Bronchial epithelial cell (primary cell): ENCODE measurements at regions not wholly inside any gene's neighbourhood (a gene's known extent, or its start where the extent isn't known, plus 50 kb on each side); places are given as distances from the start of the nearest gene placed in this dataset.

Experiments
- DNase-seq: peaks from one replicate; pipeline ENCODE4 v3.0.0-alpha.2; 2010; ENCODE audit warnings: low read depth
- FAIRE-seq: peaks from 2 replicates; lab custom pipeline; 2011; peaks lifted over from hg19 to GRCh38; lab: Jason Lieb, UNC
- H3K27me3 ChIP-seq: 2 replicates; pipeline ENCODE4 v1.5.1; 2011; ENCODE audit warnings: low read length; ENCODE audit not compliant: control insufficient read depth, insufficient read depth
- H3K36me3 ChIP-seq: 2 replicates; pipeline ENCODE4 v1.5.1; 2011; ENCODE audit warnings: low read length; ENCODE audit not compliant: control insufficient read depth, insufficient read depth
- H3K4me3 ChIP-seq: 2 replicates; pipeline ENCODE4 v1.5.1; 2011; ENCODE audit warnings: mild to moderate bottlenecking, low read depth, low read length, control low read depth
- TF ChIP-seq, protein P1 (sequence below): IDR thresholded peaks from 2 replicates; pipeline ENCODE4 v1.5.1; 2011; ENCODE audit warnings: mild to moderate bottlenecking, moderate library complexity, low read length, control low read depth, inconsistent platforms; ENCODE audit not compliant: insufficient read depth, severe bottlenecking

DNA sequence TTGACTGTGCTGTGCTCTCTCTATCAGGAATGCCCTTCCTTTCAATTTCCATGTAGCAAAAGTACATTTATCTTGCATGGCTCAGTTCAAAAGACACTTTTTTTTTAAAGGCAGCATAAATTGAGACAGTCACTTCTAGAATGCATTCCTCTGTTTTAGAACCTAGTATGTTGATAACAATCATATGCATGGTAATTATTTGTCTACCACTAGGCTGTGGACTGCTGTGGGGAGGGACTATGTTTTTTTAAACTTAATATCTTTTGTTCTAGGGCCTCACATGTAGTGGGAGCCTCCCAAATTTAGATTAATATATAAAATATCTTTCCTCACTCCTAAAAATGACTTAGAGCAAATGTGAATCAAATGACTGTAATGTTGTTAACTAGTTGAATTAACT is 269.9 kb downstream of the MEIS1 start:
- no peak for FAIRE-seq
- Histone ChIP-seq H3K4me3 (no peak overlapping the region), H3K36me3 (no peaks in the 10 kb centered on the region), H3K27me3 (no peaks in the 10 kb centered on the region)
- TF ChIP-seq, protein P1, sequence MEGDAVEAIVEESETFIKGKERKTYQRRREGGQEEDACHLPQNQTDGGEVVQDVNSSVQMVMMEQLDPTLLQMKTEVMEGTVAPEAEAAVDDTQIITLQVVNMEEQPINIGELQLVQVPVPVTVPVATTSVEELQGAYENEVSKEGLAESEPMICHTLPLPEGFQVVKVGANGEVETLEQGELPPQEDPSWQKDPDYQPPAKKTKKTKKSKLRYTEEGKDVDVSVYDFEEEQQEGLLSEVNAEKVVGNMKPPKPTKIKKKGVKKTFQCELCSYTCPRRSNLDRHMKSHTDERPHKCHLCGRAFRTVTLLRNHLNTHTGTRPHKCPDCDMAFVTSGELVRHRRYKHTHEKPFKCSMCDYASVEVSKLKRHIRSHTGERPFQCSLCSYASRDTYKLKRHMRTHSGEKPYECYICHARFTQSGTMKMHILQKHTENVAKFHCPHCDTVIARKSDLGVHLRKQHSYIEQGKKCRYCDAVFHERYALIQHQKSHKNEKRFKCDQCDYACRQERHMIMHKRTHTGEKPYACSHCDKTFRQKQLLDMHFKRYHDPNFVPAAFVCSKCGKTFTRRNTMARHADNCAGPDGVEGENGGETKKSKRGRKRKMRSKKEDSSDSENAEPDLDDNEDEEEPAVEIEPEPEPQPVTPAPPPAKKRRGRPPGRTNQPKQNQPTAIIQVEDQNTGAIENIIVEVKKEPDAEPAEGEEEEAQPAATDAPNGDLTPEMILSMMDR, result no peak
- no peak for DNase-seq

DNA sequence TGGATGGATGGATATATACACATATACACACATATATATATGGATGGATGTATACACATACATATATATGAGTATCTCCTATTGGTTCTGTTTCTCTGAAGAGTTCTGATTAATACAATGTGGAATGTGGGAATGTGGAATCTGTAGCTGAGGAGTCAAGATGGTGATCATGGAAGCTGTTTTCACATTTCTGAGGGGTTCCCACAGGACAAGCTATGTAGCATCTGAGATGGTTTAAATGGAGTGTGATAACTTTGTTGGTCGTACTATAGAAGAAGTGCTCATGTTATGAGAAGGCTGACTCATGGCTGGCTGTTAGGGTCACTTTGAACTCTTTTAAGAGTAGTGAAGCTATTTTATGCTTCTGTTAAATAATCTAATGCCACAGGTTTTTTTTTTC is 279.7 kb downstream of the MEIS1 start:
- no peaks in the 10 kb centered on the region for H3K36me3 ChIP-seq
- no peak for FAIRE-seq
- TF ChIP-seq, protein P1, result no peak
- H3K4me3 ChIP-seq, result no peak overlapping the region
- no peaks in the 10 kb centered on the region for H3K27me3 ChIP-seq
- no peak for DNase-seq

DNA sequence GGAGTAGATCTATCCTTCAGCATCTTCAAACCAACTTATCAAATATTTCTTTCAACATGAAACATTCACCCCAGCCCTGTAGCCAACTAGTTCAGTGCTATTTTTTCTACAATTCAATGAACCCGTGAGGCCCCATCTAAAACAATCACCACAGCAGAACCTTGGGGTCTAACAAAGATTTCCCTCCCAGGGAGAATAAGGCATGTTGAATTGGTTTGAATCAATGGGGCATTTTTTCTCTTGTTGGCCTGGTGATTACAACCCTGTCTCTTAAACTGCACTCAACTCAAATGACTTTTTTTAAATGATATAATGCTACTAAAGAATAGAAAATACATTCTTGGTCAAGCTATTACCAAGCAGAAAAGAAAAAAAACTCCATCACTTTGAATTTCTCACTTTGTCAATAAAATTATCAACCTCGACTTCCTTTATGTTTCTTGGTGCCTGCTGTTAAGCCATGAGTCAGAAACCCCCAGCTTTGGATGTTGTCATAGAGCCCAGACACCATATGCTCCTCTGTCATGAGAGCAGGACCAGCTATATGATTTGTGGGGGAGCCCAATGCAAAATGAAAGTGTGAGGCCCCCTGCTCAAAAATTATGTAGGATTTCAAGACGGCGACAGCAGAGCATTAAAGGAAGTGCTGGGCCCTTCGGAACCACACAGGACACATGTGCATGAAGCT is 282.4 kb downstream of the MEIS1 start:
- FAIRE-seq, result no peak
- TF ChIP-seq, protein P1, result no peak
- no peaks in the 10 kb centered on the region for H3K36me3 ChIP-seq
- H3K4me3 ChIP-seq, result no peak overlapping the region
- no peak for DNase-seq
- H3K27me3 ChIP-seq, result no peaks in the 10 kb centered on the region

DNA sequence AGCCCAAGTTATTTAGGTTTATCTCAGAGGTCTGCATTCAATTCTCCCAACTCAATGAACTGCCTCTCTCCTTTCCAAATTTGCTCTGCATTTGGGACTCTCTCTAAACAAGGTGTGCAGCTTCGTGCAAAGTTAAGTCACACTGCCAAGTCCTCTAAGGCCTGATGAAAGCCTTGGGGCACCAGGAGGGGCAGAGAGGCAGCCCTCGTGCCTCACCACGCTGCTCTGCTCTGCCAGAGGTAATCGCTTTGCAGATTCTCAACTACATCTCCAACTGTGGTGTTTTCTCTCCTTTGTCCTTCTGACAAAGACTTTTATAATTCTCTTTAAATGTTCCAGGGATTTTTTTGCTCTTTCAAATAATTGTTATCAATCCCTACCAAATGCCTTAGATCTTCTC is 283.0 kb downstream of the MEIS1 start:
- Histone ChIP-seq H3K27me3 (no peaks in the 10 kb centered on the region), H3K36me3 (no peaks in the 10 kb centered on the region), H3K4me3 (no peak overlapping the region)
- FAIRE-seq (no peak), DNase-seq (no peak)
- TF ChIP-seq, protein P1, result no peak

DNA sequence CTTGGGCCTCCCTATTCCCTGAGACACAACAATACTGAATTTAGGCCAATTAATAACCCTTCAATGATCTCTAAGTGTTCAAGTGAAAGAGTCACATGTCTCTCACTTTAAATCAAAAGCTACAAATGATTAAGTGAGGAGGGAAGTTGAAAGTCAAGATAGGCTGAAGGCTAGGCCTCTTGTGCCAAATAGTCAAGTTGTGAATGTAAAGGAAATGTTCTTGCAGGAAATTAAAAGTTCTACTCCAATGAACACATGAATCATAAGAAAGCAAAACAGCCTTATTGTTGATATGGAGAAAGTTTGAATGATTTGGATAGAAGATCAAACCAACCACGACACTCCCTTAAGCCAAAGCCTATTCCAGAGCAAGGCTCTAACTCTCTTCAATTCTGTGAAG is 286.9 kb downstream of the MEIS1 start:
- Histone ChIP-seq H3K4me3 (no peak overlapping the region), H3K27me3 (no peaks in the 10 kb centered on the region), H3K36me3 (no peaks in the 10 kb centered on the region)
- TF ChIP-seq, protein P1, result no peak
- no peak for DNase-seq
- FAIRE-seq, result no peak

DNA sequence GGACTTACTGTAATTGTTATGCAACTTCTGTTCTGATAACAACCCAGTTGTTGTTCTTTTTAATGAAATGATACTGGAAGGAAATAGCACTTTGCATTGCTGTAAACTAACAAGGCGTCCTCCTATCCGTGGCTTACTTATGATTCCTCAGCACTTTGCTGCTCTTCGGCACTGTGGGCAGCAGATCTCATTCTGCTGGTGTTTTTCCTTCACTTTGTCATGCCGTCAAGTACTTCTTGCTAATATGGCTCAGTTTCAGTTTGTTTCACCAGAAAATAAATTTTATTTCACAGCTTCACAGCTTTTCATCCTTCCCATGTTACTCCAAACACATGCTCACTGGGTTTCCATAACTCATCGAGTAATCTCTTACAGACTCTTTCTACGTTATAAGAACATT is 289.3 kb downstream of the MEIS1 start:
- no peak for FAIRE-seq
- TF ChIP-seq, protein P1, result no peak

More for the DNA sequence above, 289.3 kb downstream of the MEIS1 start:
- no peak for DNase-seq
- Histone ChIP-seq H3K27me3 (no peaks in the 10 kb centered on the region), H3K36me3 (no peaks in the 10 kb centered on the region), H3K4me3 (no peak overlapping the region)
